HepG2 (cell line): ENCODE measurements at regions not wholly inside any gene's neighbourhood (a gene's known extent, or its start where the extent isn't known, plus 50 kb on each side); places are given as distances from the start of the nearest gene placed in this dataset.

Source experiments
- ATAC-seq: fragments of 200-7000 bp; cut with Tn5 transposase; 3 replicates; pipeline ENCODE4 v1.9.1; 2020; ENCODE audit warnings: mild to moderate bottlenecking, moderate library complexity
- BruUV-seq: library from RNA; stranded (reverse); fragments of 400-500 nt; replicated peaks from 2 replicates; lab custom pipeline; 2021; lab: Mats Ljungman, UMichigan
- CTCF ChIA-PET: fragments of 300-600 bp; formaldehyde crosslinking; extraction: SDS; loops from one replicate; lab custom pipeline; 2021; ENCODE audit warnings: low total read pairs, inconsistent platforms, low intra/inter-chr PET ratio; lab: Yijun Ruan, JAX
- POLR2A ChIA-PET: fragments of 350-600 bp; sonication (Branson Sonifier 250); formaldehyde crosslinking; loops from one replicate; lab custom pipeline; 2020; ENCODE audit warnings: antibody characterized with exemption, inconsistent platforms; lab: Yijun Ruan, JAX
- DNase-seq: peaks from one replicate; pipeline ENCODE4 v3.0.0-alpha.2; 2015; ENCODE audit warnings: low spot score
- FAIRE-seq: peaks from 3 replicates; lab custom pipeline; 2011; peaks lifted over from hg19 to GRCh38; lab: Jason Lieb, UNC
- H2AFZ ChIP-seq: one replicate; pipeline ENCODE4 v1.6.1; 2011; ENCODE audit warnings: low read length, inconsistent platforms
- H3K27ac ChIP-seq: fragments of 300-600 bp; 3 replicates; pipeline ENCODE4 v1.8.0; 2011; ENCODE audit warnings: mixed run types, mild to moderate bottlenecking, mixed read lengths, low read length, inconsistent platforms; ENCODE audit not compliant: insufficient read depth; ENCODE audit errors: extremely low read length
- H3K27me3 ChIP-seq, 2 experiments: fragments of 200-600 bp in 1 of 2; 2 replicates in 1 of 2; 3 replicates in 1 of 2; pipeline versions ENCODE4 v1.6.0 to v1.8.0; 2011; ENCODE audit warnings: low read length in 2 of 2, mild to moderate bottlenecking in 2 of 2, moderate library complexity in 2 of 2, inconsistent platforms in 1 of 2; ENCODE audit not compliant: insufficient read depth in 2 of 2, control insufficient read depth in 1 of 2
- H3K36me3 ChIP-seq, 2 experiments: fragments of 200-600 bp in 1 of 2; replicated peaks in 1 of 2; 2 replicates in 1 of 2; 3 replicates in 1 of 2; pipeline versions ENCODE4 v1.5.1 to v1.8.0; 2011; ENCODE audit warnings: low read length in 2 of 2, inconsistent platforms in 1 of 2; ENCODE audit not compliant: insufficient read depth in 2 of 2, control insufficient read depth in 1 of 2
- H3K4me1 ChIP-seq: 2 replicates; pipeline ENCODE4 v1.5.1; 2012; ENCODE audit warnings: low read length, inconsistent platforms; ENCODE audit not compliant: insufficient read depth
- H3K4me2 ChIP-seq: 2 replicates; pipeline ENCODE4 v1.6.0; 2011; ENCODE audit warnings: low read depth, low read length, inconsistent platforms
- H3K4me3 ChIP-seq, 3 experiments: fragments of 200-600 bp in 1 of 3; sonication (generic), shearing (Covaris generic) in 1 of 3; replicated peaks in 1 of 3; 2 replicates each; pipeline ENCODE4 v1.5.1; 2011 to 2016; ENCODE audit warnings: low read length in 3 of 3, inconsistent platforms in 2 of 3, low read depth in 2 of 3, mild to moderate bottlenecking in 2 of 3, control low read depth in 1 of 3, mixed read lengths in 1 of 3; ENCODE audit not compliant: insufficient read depth in 1 of 3
- H3K79me2 ChIP-seq: one replicate; pipeline ENCODE4 v1.6.1; 2011; ENCODE audit warnings: low read length, inconsistent platforms; ENCODE audit not compliant: insufficient read depth
- H3K9ac ChIP-seq: 2 replicates; pipeline ENCODE4 v1.6.0; 2011; ENCODE audit warnings: mild to moderate bottlenecking, low read depth, low read length, inconsistent platforms; ENCODE audit not compliant: insufficient read depth
- H3K9me3 ChIP-seq: 2 replicates; pipeline ENCODE4 v1.5.1; 2012; ENCODE audit warnings: mild to moderate bottlenecking, low read length
- H4K20me1 ChIP-seq: 2 replicates; pipeline ENCODE4 v1.6.0; 2011; ENCODE audit warnings: inconsistent platforms, mild to moderate bottlenecking, low read length, moderate library complexity; ENCODE audit not compliant: insufficient read depth
- SRSF4 ChIP-seq: fragments of 200-400 bp; formaldehyde crosslinking; IDR thresholded peaks from one replicate; pipeline ENCODE4 v1.6.1; 2018; ENCODE audit warnings: mild to moderate bottlenecking, low read depth, low read length, moderate library complexity; ENCODE audit not compliant: poor library complexity, severe bottlenecking
- WGBS: methylation state at CpG from one replicate; pipeline ENCODE4 v1.1.6; 2017; ENCODE audit warnings: low lambda C conversion rate; 5-methylcytosine and 5-hydroxymethylcytosine counted together
- in situ Hi-C: cut with HindIII; loops from 2 replicates; pipeline ENCODE4 v1.10.0; 2017; ENCODE audit warnings: low pct_unique_long_range_greater_than_20kb; ENCODE audit not compliant: extremely low pct_ligation_motif_present
- intact Hi-C: fragments of 100-400 bp; cut with micrococcal nuclease; formaldehyde crosslinking; loops from one replicate; pipeline ENCODE4 v1.10.0; 2022; ENCODE audit not compliant: unreplicated experiment
- TF ChIP-seq, protein P1 (sequence below): sonication (generic); formaldehyde crosslinking; IDR thresholded peaks from 2 replicates; pipeline ENCODE4 v1.5.0; 2020; ENCODE audit warnings: mild to moderate bottlenecking, missing genetic modification reagents, borderline replicate concordance
- TF ChIP-seq, protein P2 (sequence below): sonication (generic); formaldehyde crosslinking; IDR thresholded peaks from 2 replicates; pipeline ENCODE4 v1.8.0; 2022; ENCODE audit warnings: missing genetic modification reagents, mild to moderate bottlenecking, borderline replicate concordance

DNA sequence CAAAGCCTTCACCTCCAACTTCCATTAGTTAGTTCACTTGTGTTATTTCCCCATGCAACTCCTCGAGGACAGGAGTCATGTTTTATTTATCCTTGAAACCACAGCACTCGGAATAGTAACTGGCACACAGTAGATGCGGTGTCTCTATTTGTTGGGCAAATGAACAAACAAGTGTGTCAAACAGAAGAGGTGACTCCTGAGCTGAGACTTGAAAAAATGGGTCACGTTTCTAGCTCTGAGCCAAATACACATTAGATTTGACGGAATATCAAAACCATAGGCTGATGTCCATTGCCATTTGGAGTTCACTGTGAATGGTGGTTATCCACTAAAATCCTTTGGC is 68.9 kb downstream of the C11orf91 start:
- ATAC-seq = no peak
- in situ Hi-C loops (no loop called here), intact Hi-C loops (no loop called here)
- TF ChIP-seq, protein P1, sequence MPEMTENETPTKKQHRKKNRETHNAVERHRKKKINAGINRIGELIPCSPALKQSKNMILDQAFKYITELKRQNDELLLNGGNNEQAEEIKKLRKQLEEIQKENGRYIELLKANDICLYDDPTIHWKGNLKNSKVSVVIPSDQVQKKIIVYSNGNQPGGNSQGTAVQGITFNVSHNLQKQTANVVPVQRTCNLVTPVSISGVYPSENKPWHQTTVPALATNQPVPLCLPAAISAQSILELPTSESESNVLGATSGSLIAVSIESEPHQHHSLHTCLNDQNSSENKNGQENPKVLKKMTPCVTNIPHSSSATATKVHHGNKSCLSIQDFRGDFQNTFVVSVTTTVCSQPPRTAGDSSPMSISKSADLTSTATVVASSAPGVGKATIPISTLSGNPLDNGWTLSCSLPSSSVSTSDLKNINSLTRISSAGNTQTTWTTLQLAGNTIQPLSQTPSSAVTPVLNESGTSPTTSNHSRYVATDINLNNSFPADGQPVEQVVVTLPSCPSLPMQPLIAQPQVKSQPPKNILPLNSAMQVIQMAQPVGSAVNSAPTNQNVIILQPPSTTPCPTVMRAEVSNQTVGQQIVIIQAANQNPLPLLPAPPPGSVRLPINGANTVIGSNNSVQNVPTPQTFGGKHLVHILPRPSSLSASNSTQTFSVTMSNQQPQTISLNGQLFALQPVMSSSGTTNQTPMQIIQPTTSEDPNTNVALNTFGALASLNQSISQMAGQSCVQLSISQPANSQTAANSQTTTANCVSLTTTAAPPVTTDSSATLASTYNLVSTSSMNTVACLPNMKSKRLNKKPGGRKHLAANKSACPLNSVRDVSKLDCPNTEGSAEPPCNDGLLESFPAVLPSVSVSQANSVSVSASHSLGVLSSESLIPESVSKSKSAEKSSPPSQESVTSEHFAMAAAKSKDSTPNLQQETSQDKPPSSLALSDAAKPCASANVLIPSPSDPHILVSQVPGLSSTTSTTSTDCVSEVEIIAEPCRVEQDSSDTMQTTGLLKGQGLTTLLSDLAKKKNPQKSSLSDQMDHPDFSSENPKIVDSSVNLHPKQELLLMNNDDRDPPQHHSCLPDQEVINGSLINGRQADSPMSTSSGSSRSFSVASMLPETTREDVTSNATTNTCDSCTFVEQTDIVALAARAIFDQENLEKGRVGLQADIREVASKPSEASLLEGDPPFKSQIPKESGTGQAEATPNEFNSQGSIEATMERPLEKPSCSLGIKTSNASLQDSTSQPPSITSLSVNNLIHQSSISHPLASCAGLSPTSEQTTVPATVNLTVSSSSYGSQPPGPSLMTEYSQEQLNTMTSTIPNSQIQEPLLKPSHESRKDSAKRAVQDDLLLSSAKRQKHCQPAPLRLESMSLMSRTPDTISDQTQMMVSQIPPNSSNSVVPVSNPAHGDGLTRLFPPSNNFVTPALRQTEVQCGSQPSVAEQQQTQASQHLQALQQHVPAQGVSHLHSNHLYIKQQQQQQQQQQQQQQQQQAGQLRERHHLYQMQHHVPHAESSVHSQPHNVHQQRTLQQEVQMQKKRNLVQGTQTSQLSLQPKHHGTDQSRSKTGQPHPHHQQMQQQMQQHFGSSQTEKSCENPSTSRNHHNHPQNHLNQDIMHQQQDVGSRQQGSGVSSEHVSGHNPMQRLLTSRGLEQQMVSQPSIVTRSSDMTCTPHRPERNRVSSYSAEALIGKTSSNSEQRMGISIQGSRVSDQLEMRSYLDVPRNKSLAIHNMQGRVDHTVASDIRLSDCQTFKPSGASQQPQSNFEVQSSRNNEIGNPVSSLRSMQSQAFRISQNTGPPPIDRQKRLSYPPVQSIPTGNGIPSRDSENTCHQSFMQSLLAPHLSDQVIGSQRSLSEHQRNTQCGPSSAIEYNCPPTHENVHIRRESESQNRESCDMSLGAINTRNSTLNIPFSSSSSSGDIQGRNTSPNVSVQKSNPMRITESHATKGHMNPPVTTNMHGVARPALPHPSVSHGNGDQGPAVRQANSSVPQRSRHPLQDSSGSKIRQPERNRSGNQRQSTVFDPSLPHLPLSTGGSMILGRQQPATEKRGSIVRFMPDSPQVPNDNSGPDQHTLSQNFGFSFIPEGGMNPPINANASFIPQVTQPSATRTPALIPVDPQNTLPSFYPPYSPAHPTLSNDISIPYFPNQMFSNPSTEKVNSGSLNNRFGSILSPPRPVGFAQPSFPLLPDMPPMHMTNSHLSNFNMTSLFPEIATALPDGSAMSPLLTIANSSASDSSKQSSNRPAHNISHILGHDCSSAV (CRISPR knock-in tag) = no peak
- TF ChIP-seq, protein P2, sequence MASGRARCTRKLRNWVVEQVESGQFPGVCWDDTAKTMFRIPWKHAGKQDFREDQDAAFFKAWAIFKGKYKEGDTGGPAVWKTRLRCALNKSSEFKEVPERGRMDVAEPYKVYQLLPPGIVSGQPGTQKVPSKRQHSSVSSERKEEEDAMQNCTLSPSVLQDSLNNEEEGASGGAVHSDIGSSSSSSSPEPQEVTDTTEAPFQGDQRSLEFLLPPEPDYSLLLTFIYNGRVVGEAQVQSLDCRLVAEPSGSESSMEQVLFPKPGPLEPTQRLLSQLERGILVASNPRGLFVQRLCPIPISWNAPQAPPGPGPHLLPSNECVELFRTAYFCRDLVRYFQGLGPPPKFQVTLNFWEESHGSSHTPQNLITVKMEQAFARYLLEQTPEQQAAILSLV = no peak
- no peak for TF ChIP-seq SRSF4
- TF ChIP-seq, all 625 proteins: peak for 0
- H3K4me3 ChIP-seq = no peak overlapping the region
- H3K27ac ChIP-seq = no peak overlapping the region
- ChIA-PET CTCF (no interaction called here), POLR2A (no interaction called here)
- no peaks in the 10 kb centered on the region for H3K36me3 ChIP-seq
- no peaks in the 10 kb centered on the region for H3K9me3 ChIP-seq
- peaks cover 1 to 11% of the 10 kb centered on the region in 2 experiments; a peak in 2 of 5 replicates for H3K27me3 ChIP-seq
- no TSS peak for BruUV-seq
- no peak overlapping the region for H3K9ac ChIP-seq
- no peaks in the 10 kb centered on the region for H4K20me1 ChIP-seq
- FAIRE-seq = no peak
- no peak for DNase-seq
- H3K79me2 ChIP-seq = no peaks in the 10 kb centered on the region
- peaks cover 14% of the 10 kb centered on the region for H3K4me1 ChIP-seq
- WGBS = 18% methylated on average over 5 of the region's 5 CpGs
- no peak overlapping the region for H2AFZ ChIP-seq
- H3K4me2 ChIP-seq = no peak overlapping the region
